ENCODE measurements at regions not wholly inside any gene's neighbourhood (a gene's known extent, or its start where the extent isn't known, plus 50 kb on each side); places are given as distances from the start of the nearest gene placed in this dataset.

- TF ChIP-seq CTCF (IDR thresholded peaks at IDR 0.05), result no peak
- peaks cover 0 to 30% (median 2%) of the 10 kb centered on the region in 3 donors for H3K27me3 ChIP-seq (ENCODE audit: insufficient read depth in 3 of 3, low read length in 2 of 3)
- no peaks in the 10 kb centered on the region for H3K9me3 ChIP-seq
- 51 to 58% (median 53%) methylated on average over 8 of the region's 8 CpGs for WGBS, 3 donors
- ATAC-seq (no peak), DNase-seq (no peak)
- no peak overlapping the region for H3K27ac ChIP-seq
- H3K36me3 ChIP-seq (ENCODE audit: insufficient read depth in 1 of 2, low read depth in 1 of 2), result no peaks in the 10 kb centered on the region
- H3K4me3 ChIP-seq, result no peak overlapping the region
- intact Hi-C loops (cut with DNase I), result no loop called here
- H3K4me1 ChIP-seq, result no peaks in the 10 kb centered on the region
Observed at GRCh38 chr1:38505944-38506343, 353.6 kb downstream of the RRAGC start.

- intact Hi-C loops (cut with DNase I), result no loop called here
- peaks cover 0 to 26% (median 2%) of the 10 kb centered on the region in 3 donors for H3K27me3 ChIP-seq (ENCODE audit: insufficient read depth in 3 of 3, low read length in 2 of 3)
- ATAC-seq (no peak), DNase-seq (no peak)
- H3K9me3 ChIP-seq, result no peaks in the 10 kb centered on the region
- TF ChIP-seq CTCF (IDR thresholded peaks at IDR 0.05), result no peak
- no peaks in the 10 kb centered on the region for H3K4me1 ChIP-seq
- no peaks in the 10 kb centered on the region for H3K36me3 ChIP-seq (ENCODE audit: insufficient read depth in 1 of 2, low read depth in 1 of 2)
- H3K4me3 ChIP-seq, result no peak overlapping the region
- H3K27ac ChIP-seq, result no peak overlapping the region
- 44 to 50% (median 47%) methylated on average over 4 of the region's 4 CpGs for WGBS, 3 donors
Observed at GRCh38 chr1:38502758-38503157, 356.8 kb downstream of the RRAGC start.

- Histone ChIP-seq H3K27ac (no peak overlapping the region), H3K4me1 (no peaks in the 10 kb centered on the region), H3K36me3 (ENCODE audit: insufficient read depth in 1 of 2, low read depth in 1 of 2) (no peaks in the 10 kb centered on the region), H3K27me3 (ENCODE audit: insufficient read depth in 3 of 3, low read length in 2 of 3) (peaks cover 0 to 19% (median 2%) of the 10 kb centered on the region in 3 donors), H3K9me3 (no peaks in the 10 kb centered on the region), H3K4me3 (no peak overlapping the region)
- intact Hi-C loops (cut with DNase I), result no loop called here
- DNase-seq (no peak), ATAC-seq (no peak)
- TF ChIP-seq CTCF (IDR thresholded peaks at IDR 0.05), result no peak
- WGBS, 3 donors, result 79 to 93% (median 82%) methylated on average over 2 of the region's 2 CpGs
Observed at GRCh38 chr1:38500891-38501290, 358.7 kb downstream of the RRAGC start.

- DNase-seq, result no peak
- no peak overlapping the region for H3K4me3 ChIP-seq
- H3K4me1 ChIP-seq, result no peaks in the 10 kb centered on the region
- no peaks in the 10 kb centered on the region for H3K9me3 ChIP-seq
- no peaks in the 10 kb centered on the region for H3K36me3 ChIP-seq (ENCODE audit: insufficient read depth in 1 of 2, low read depth in 1 of 2)
- no peak overlapping the region for H3K27ac ChIP-seq
- 92 to 94% (median 93%) methylated on average over 2 of the region's 2 CpGs for WGBS, 3 donors
- intact Hi-C loops (cut with DNase I), result no loop called here
- H3K27me3 ChIP-seq (ENCODE audit: insufficient read depth in 3 of 3, low read length in 2 of 3), result peaks cover 0 to 20% (median 2%) of the 10 kb centered on the region in 3 donors
- ATAC-seq, result no peak
- peak; percentile 12 for TF ChIP-seq CTCF (IDR thresholded peaks at IDR 0.05)
Observed at GRCh38 chr1:38500352-38500751, 359.2 kb downstream of the RRAGC start.

GRCh38 chr1:38498686-38499085 is 360.9 kb downstream of the RRAGC start:
- intact Hi-C loops (cut with DNase I), result no loop called here
- no peaks in the 10 kb centered on the region for H3K9me3 ChIP-seq
- H3K27ac ChIP-seq, result no peak overlapping the region
- no peaks in the 10 kb centered on the region for H3K36me3 ChIP-seq (ENCODE audit: insufficient read depth in 1 of 2, low read depth in 1 of 2)
- H3K4me3 ChIP-seq, result no peak overlapping the region
- WGBS, 3 donors, result 34 to 53% (median 52%) methylated on average over 5 to 7 of the region's 7 CpGs
- TF ChIP-seq CTCF (IDR thresholded peaks at IDR 0.05), result no peak
- peaks cover 0 to 15% (median 3%) of the 10 kb centered on the region in 3 donors for H3K27me3 ChIP-seq (ENCODE audit: insufficient read depth in 3 of 3, low read length in 2 of 3)
- ATAC-seq, result no peak
- H3K4me1 ChIP-seq, result no peaks in the 10 kb centered on the region
- DNase-seq, result no peak

Measured in psoas muscle (tissue), 7 donors.